GM11168 (cell line): ENCODE measurements at regions not wholly inside any gene's neighbourhood (a gene's known extent, or its start where the extent isn't known, plus 50 kb on each side); places are given as distances from the start of the nearest gene placed in this dataset.
"Not testable (repeated sequence)": the region's sequence is repeated elsewhere in the genome, so short reads cannot be mapped to it uniquely, and the experiment has no call there.

Source experiments
- in situ Hi-C: fragments of 300-500 bp; cut with MboI; formaldehyde crosslinking; loops from one replicate; pipeline ENCODE4 v1.12.0; 2022; ENCODE audit warnings: low sequenced_read_pairs; ENCODE audit not compliant: unreplicated experiment

GRCh38 chr13:33639158-33639557 is 178.8 kb upstream of the RFC3 start:
- in situ Hi-C loops = no loop called here

GRCh38 chr13:33639626-33640080 is 178.3 kb upstream of the RFC3 start:
- in situ Hi-C loops = no loop called here

GRCh38 chr13:33640832-33641231 is 177.1 kb upstream of the RFC3 start:
- in situ Hi-C loops = no loop called here

- in situ Hi-C loops = no loop called here
Measured at GRCh38 chr13:33642374-33643065, 175.4 kb upstream of the RFC3 start.

GRCh38 chr13:33644581-33645543 is 173.1 kb upstream of the RFC3 start:
- in situ Hi-C loops = no loop called here

- in situ Hi-C loops = no loop called here
Measured at GRCh38 chr13:33645591-33646554, 172.1 kb upstream of the RFC3 start.

- in situ Hi-C loops = no loop called here
Measured at GRCh38 chr13:33649212-33649878, 168.6 kb upstream of the RFC3 start.

GRCh38 chr13:33651766-33652165 is 166.2 kb upstream of the RFC3 start:
- in situ Hi-C loops = no loop called here

GRCh38 chr13:33657274-33657673 is 160.7 kb upstream of the RFC3 start:
- in situ Hi-C loops = no loop called here

GRCh38 chr13:33659466-33659865 is 158.5 kb upstream of the RFC3 start:
- in situ Hi-C loops = no loop called here

GRCh38 chr13:33659894-33660293 is 158.1 kb upstream of the RFC3 start:
- in situ Hi-C loops = no loop called here

- in situ Hi-C loops = no loop called here
Measured at GRCh38 chr13:33662392-33662791, 155.6 kb upstream of the RFC3 start.

GRCh38 chr13:33665626-33666175 is 152.2 kb upstream of the RFC3 start:
- in situ Hi-C loops = no loop called here

- in situ Hi-C loops = no loop called here
Measured at GRCh38 chr13:33671560-33671959, 146.4 kb upstream of the RFC3 start.

GRCh38 chr13:33672022-33672421 is 145.9 kb upstream of the RFC3 start:
- in situ Hi-C loops = not testable (repeated sequence)

- in situ Hi-C loops = no loop called here
Measured at GRCh38 chr13:33676045-33676989, 141.6 kb upstream of the RFC3 start.

GRCh38 chr13:33677215-33677614 is 140.7 kb upstream of the RFC3 start:
- in situ Hi-C loops = no loop called here

- in situ Hi-C loops = no loop called here
Measured at GRCh38 chr13:33678084-33678483, 139.9 kb upstream of the RFC3 start.
